ENCODE measurements at regions not wholly inside any gene's neighbourhood (a gene's known extent, or its start where the extent isn't known, plus 50 kb on each side); places are given as distances from the start of the nearest gene placed in this dataset.
"Not testable (repeated sequence)": the region's sequence is repeated elsewhere in the genome, so short reads cannot be mapped to it uniquely, and the experiment has no call there.

GRCh38 chrX:92209936-92210335 lies 430.8 kb downstream of the PCDH11X start:
- FAIRE-seq (no peak), DNase-seq (no peak)
- no peak for TF ChIP-seq CTCF (IDR thresholded peaks at IDR 0.05; ENCODE audit: borderline replicate concordance, extremely low read depth, insufficient read depth)
- intact Hi-C loops (cut with DNase I) = no loop called here
- Histone ChIP-seq H3K36me3 (ENCODE audit: control insufficient read depth in 2 of 3, insufficient read depth in 3 of 3, low read length in 3 of 3) (no peaks in the 10 kb centered on the region), H3K4me3 (ENCODE audit: low read length in 3 of 3) (no peak overlapping the region), H3K27me3 (ENCODE audit: control insufficient read depth, insufficient read depth, low read length) (no peaks in the 10 kb centered on the region), H3K4me1 (ENCODE audit: control insufficient read depth in 2 of 3, insufficient read depth in 2 of 3, low read depth in 1 of 3, low read length in 3 of 3) (no peaks in the 10 kb centered on the region), H3K9ac (ENCODE audit: low read length in 3 of 3) (no peak overlapping the region), H3K27ac (ENCODE audit: low read depth in 2 of 2, low read length in 2 of 2) (no peak overlapping the region), H3K9me3 (ENCODE audit: control insufficient read depth in 2 of 3, insufficient read depth in 1 of 3, low read length in 3 of 3) (no peaks in the 10 kb centered on the region)

- no peak for TF ChIP-seq CTCF (IDR thresholded peaks at IDR 0.05; ENCODE audit: borderline replicate concordance, extremely low read depth, insufficient read depth)
- FAIRE-seq = no peak
- no peak for DNase-seq
- no peak overlapping the region for H3K9ac ChIP-seq (ENCODE audit: low read length in 3 of 3)
- no peak overlapping the region for H3K4me3 ChIP-seq (ENCODE audit: low read length in 3 of 3)
- H3K4me1 ChIP-seq (ENCODE audit: control insufficient read depth in 2 of 3, insufficient read depth in 2 of 3, low read depth in 1 of 3, low read length in 3 of 3) = no peaks in the 10 kb centered on the region
- H3K27me3 ChIP-seq (ENCODE audit: control insufficient read depth, insufficient read depth, low read length) = no peaks in the 10 kb centered on the region
- H3K9me3 ChIP-seq (ENCODE audit: control insufficient read depth in 2 of 3, insufficient read depth in 1 of 3, low read length in 3 of 3) = no peaks in the 10 kb centered on the region
- intact Hi-C loops (cut with DNase I) = no loop called here
- H3K36me3 ChIP-seq (ENCODE audit: control insufficient read depth in 2 of 3, insufficient read depth in 3 of 3, low read length in 3 of 3) = no peaks in the 10 kb centered on the region
- no peak overlapping the region for H3K27ac ChIP-seq (ENCODE audit: low read depth in 2 of 2, low read length in 2 of 2)
These were observed 434.6 kb downstream of the PCDH11X start for GRCh38 chrX:92213786-92214185.

GRCh38 chrX:92215011-92215410 lies 435.8 kb downstream of the PCDH11X start:
- intact Hi-C loops (cut with DNase I); FAIRE-seq; H3K27ac ChIP-seq (ENCODE audit: low read depth in 2 of 2, low read length in 2 of 2); H3K4me3 ChIP-seq (ENCODE audit: low read length in 3 of 3); H3K9me3 ChIP-seq (ENCODE audit: control insufficient read depth in 2 of 3, insufficient read depth in 1 of 3, low read length in 3 of 3); H3K36me3 ChIP-seq (ENCODE audit: control insufficient read depth in 2 of 3, insufficient read depth in 3 of 3, low read length in 3 of 3); DNase-seq; H3K9ac ChIP-seq (ENCODE audit: low read length in 3 of 3); H3K27me3 ChIP-seq (ENCODE audit: control insufficient read depth, insufficient read depth, low read length); H3K4me1 ChIP-seq (ENCODE audit: control insufficient read depth in 2 of 3, insufficient read depth in 2 of 3, low read depth in 1 of 3, low read length in 3 of 3): not testable (repeated sequence)

GRCh38 chrX:92224406-92224805 lies 445.2 kb downstream of the PCDH11X start:
- DNase-seq = no peak
- intact Hi-C loops (cut with DNase I) = no loop called here
- Histone ChIP-seq H3K4me1 (ENCODE audit: control insufficient read depth in 2 of 3, insufficient read depth in 2 of 3, low read depth in 1 of 3, low read length in 3 of 3) (no peaks in the 10 kb centered on the region), H3K27me3 (ENCODE audit: control insufficient read depth, insufficient read depth, low read length) (no peaks in the 10 kb centered on the region), H3K4me3 (ENCODE audit: low read length in 3 of 3) (no peak overlapping the region), H3K36me3 (ENCODE audit: control insufficient read depth in 2 of 3, insufficient read depth in 3 of 3, low read length in 3 of 3) (no peaks in the 10 kb centered on the region), H3K9ac (ENCODE audit: low read length in 3 of 3) (no peak overlapping the region), H3K27ac (ENCODE audit: low read depth in 2 of 2, low read length in 2 of 2) (no peak overlapping the region), H3K9me3 (ENCODE audit: control insufficient read depth in 2 of 3, insufficient read depth in 1 of 3, low read length in 3 of 3) (no peaks in the 10 kb centered on the region)
- no peak for TF ChIP-seq CTCF (IDR thresholded peaks at IDR 0.05; ENCODE audit: borderline replicate concordance, extremely low read depth, insufficient read depth)
- FAIRE-seq = no peak

Measured in kidney (tissue), 13 donors.